Cerebellar cortex (tissue), 1 donor: ENCODE measurements at regions not wholly inside any gene's neighbourhood (a gene's known extent, or its start where the extent isn't known, plus 50 kb on each side); places are given as distances from the start of the nearest gene placed in this dataset.

Experiments used
- DNase-seq: peaks from one replicate; pipeline ENCODE4 v3.0.0-alpha.2; 2015; ENCODE audit warnings: low spot score

DNA sequence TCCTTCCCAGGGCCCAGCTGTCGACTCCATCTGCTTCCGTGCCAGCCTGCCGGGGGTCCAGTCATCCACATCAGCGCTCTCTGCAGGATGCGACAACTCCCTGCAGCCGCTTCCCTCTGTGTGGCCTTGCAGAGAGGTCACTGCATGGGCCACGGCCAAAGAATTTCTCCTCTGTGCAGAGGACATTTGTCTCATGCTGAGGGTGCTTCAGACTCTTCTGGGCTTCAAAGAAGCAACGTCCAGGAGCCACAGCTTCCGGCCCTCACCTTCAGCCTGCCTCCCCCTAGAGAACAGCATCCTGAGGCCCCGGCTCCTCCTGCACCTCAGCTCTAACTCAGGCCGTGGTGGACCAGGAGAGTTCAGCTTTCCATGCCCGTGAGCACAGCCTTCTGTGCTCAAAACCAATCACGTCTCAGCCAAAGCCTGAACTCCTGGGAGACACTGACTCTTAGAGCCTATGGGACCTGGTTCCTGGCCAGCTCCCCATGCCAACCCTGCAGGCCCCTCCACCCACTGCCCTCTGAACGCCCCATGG is 258.9 kb downstream of the BRD1 start:
- no peak for DNase-seq

DNA sequence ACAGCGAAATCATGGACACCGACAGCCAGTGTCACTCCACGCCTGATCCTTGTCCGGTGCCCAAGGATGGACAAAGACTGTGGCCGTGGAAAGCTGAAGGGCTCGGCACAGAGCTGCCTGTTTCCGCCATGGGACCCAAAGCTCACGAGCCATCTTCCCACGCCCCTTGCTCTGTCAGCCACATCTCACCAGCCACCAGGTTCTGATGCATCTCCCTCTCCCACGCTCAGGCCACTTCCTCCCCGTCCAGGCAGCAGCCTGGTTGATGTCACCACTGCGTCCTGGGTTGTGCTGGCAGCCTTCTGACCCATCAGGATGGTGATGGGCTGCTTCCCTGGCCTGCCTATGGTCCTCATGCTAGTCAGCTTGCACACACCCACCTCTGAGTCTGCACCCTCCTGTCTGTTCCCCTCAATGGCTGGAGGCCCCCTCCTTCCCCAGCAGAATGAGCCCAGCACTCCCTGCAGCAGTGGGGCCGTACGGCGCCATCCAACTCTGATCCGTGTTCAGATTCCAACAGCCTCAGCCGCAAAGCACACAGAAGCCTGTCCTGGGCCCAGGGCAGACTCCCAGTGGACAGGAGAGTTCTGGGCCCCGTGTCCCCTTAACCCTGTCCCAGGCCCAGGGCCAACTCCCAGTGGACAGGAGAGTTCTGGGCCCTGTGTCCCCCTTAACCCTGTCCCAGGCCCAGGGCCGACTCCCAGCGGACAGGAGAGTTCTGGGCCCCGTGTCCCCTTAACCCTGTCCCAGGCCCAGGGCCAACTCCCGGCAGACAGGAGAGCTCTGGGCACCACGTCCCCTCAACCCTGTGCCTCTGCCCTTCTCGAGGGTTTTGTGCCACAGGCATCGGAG is 259.5 kb downstream of the BRD1 start:
- no peak for DNase-seq

GRCh38 chr22:49566693-49567092 is 261.0 kb downstream of the BRD1 start:
- DNase-seq: no peak

DNA sequence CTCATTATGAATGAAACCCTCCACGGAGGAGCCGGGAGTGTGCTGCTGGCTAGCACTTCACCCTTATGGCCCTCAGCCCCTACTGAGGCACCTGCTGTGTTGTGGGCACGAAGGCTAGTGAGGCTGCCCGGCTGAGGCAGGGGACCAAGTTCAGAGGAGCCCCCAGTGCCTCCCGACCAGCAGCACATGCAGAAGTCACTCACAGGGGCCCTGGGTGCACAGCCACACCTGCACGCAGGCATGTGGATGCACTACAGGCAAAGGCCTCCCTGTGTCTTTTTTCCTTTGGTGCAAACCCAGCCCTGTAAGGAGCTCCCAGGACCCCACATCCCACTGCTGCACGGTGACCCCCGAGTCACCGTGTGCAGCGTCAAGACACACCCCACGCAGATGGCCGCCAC is 261.5 kb downstream of the BRD1 start:
- DNase-seq: no peak

GRCh38 chr22:49565516-49565855 is 262.2 kb downstream of the BRD1 start:
- no peak for DNase-seq

- DNase-seq: no peak
Observed at GRCh38 chr22:49564666-49565515, 262.8 kb downstream of the BRD1 start.

GRCh38 chr22:49564054-49564453 is 263.6 kb downstream of the BRD1 start:
- DNase-seq: no peak

DNA sequence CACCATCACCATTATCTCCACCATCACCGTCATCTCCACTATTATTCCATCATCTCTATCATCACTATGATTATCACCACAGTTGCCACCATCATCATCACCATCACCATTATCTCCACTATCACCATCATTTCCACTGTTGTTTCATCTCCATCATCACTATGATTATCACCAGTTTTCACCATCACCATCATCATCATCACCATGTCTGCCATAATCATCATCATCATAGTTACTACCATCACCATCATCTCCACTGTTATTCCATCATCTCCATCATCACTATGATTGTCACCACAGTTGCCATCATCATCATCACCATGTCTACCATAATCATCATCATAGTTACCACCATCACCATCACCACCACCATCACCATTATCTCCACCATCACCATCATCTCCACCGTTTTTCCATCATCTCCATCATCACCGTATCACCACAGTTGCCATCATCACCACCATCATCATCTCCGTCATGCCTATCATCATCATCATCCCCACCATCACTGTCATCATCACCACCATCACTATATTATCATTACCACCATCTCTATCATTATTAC is 264.9 kb downstream of the BRD1 start:
- no peak for DNase-seq

DNA sequence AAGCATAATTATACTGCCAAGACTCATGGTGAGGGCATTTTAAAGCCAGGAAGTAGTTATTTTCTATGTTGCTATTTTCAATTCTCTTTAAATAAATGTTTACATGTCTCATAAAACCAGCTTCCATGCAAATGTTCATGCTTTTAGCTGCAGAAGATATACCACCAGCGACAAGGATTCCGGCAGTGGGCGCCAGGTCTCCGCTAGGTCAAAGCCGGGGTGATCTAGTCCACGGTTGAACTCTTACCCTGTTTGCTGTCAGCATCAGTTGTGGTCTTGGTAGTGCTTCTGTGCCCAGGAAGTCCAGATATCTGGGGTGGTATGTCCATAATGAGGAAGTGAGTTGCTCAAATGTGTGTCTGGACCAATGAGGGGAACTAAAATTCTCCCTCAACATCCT is 265.7 kb downstream of the BRD1 start:
- no peak for DNase-seq

DNA sequence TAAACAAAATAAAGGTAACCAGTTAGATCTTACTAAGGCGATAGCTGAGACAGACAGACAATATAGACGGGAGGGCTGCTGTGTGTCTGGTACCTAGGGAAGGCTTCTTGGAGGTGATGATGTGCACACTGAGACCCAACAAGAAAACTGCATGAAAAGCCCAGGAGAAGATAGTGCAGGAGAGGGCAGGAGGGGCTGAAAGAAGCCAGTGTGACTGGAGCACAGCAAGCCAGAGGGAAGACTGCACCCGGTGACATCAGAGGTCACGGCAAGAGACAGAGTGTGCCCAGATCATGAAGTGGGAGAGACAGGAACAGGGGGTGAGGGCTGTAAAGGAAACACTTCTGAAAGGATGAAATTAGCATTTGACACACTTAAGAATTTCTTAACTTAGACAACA is 266.3 kb downstream of the BRD1 start:
- DNase-seq: no peak

GRCh38 chr22:49555526-49555925 is 272.1 kb downstream of the BRD1 start:
- no peak for DNase-seq

DNA sequence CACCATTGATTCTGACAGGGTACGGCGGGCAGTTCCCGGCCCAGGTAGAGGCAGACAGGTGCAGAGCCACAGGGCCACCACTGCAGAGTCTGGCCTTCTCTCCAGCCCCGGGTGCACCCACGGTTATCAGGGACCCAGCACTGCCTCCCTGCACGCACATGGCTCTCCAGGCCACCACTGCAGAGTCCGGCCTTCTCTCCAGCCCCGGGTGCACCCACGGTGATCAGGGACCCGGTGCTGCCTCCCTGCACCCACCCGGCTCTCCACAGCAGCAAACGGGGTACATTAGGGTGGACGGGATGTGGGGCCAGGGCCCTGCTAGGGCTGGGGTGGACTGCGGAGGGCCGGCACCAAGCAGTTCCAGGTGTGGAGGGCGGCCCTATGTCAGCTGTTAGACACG is 272.9 kb downstream of the BRD1 start:
- DNase-seq: no peak

DNA sequence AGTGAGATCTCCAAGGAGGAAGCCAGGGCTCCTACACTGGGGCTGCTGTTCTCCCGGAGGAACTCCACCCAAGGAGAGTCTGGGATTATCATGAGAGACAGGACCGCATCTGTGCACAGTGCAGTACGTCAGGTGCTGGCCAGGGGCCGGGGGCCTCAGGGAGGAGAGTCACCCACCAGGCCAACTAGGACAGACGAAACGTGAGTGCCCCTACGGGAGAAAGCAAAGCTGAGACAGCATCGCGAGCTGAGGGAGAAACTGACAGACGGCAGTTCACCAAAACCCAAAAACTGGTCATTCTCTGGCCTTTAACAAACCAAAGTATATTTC is 273.4 kb downstream of the BRD1 start:
- no peak for DNase-seq

GRCh38 chr22:49553518-49554295 is 274.0 kb downstream of the BRD1 start:
- no peak for DNase-seq

DNA sequence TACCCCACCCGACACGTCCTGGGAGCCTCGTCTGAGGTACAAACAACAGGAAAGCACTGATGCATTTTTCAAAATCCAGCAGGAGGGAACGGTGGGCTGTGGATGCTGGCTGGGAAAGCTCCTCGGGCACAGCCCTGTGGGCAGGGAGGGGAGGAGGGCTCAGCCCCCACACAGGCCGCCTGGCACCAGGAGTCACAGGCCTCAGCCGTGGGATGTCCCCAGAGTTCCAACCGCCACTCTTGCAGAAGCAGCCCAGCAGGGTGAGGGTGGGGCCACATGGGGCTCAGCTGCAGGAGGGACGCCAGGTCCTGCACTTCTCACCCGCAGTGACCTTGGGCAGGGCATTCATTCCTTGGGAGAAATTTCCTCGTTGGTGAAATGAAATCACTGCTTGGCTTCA is 274.6 kb downstream of the BRD1 start:
- DNase-seq: no peak

- no peak for DNase-seq
Observed at GRCh38 chr22:49551897-49552614, 275.6 kb downstream of the BRD1 start.

GRCh38 chr22:49551446-49551845 is 276.2 kb downstream of the BRD1 start:
- no peak for DNase-seq

DNA sequence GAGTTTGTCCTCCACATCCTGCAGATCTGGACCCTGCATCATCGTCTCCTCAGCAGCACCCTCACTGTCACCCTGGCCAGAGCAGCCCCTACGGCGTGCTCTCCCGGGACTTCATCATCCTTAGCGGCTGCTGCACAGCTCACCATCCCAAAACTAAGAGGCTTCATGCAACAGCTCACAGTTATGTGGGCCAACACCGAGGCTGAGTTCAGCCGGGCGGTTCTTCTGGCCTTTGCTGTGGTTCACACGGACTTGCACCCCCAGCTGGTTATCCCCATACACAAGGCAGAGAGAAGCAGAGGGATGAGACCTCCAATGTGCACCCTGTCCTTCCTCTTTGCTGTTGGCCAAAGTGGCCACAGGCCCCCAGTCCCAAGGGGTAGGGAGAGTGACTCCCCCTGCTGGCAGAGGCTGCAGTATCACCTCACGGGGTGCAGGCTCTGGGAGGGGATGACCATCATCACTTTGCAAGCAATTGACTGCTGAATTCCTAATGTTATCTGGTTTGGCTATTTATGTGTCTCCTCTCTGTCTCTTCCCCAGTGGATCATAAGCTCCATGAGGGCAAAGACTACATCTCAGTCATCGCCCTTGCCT is 276.8 kb downstream of the BRD1 start:
- no peak for DNase-seq

GRCh38 chr22:49550141-49550430 is 277.6 kb downstream of the BRD1 start:
- DNase-seq: no peak

- no peak for DNase-seq
Observed at GRCh38 chr22:49549256-49550140, 278.2 kb downstream of the BRD1 start.
